ENCODE measurements at regions not wholly inside any gene's neighbourhood (a gene's known extent, or its start where the extent isn't known, plus 50 kb on each side); places are given as distances from the start of the nearest gene placed in this dataset.

DNA sequence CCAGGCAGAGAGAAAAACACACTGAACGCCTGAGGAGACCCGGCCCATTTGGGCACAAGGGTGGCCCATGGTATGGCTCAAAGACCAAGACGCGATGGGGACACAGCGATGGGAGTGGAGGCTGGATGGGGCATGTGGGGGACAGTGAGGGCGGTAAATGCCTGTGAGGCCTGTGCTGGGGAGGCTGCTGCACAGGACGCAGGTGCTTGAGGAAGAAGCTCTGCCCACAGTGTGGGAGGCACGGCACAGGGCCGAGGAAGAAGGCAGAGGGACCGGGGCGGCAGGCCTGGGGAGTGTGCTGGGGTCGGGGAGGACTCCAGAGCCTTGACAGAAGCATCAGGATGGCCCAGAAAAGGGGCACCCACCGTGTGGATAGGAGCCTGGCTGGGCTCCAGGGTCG lies 75.9 kb upstream of the WNT11 start:
- H3K4me1 ChIP-seq: no peaks in the 10 kb centered on the region
- no peak for DNase-seq
- H3K27me3 ChIP-seq: no peaks in the 10 kb centered on the region
- intact Hi-C loops (cut with DNase I): no loop called here
- TF ChIP-seq, protein P1, sequence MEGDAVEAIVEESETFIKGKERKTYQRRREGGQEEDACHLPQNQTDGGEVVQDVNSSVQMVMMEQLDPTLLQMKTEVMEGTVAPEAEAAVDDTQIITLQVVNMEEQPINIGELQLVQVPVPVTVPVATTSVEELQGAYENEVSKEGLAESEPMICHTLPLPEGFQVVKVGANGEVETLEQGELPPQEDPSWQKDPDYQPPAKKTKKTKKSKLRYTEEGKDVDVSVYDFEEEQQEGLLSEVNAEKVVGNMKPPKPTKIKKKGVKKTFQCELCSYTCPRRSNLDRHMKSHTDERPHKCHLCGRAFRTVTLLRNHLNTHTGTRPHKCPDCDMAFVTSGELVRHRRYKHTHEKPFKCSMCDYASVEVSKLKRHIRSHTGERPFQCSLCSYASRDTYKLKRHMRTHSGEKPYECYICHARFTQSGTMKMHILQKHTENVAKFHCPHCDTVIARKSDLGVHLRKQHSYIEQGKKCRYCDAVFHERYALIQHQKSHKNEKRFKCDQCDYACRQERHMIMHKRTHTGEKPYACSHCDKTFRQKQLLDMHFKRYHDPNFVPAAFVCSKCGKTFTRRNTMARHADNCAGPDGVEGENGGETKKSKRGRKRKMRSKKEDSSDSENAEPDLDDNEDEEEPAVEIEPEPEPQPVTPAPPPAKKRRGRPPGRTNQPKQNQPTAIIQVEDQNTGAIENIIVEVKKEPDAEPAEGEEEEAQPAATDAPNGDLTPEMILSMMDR (IDR thresholded peaks at IDR 0.05): no peak
- no peaks in the 10 kb centered on the region for H3K36me3 ChIP-seq
- H3K9me3 ChIP-seq: no peaks in the 10 kb centered on the region
- ATAC-seq: no peak
- no peak overlapping the region for H3K4me3 ChIP-seq
- H3K27ac ChIP-seq: no peak overlapping the region

DNA sequence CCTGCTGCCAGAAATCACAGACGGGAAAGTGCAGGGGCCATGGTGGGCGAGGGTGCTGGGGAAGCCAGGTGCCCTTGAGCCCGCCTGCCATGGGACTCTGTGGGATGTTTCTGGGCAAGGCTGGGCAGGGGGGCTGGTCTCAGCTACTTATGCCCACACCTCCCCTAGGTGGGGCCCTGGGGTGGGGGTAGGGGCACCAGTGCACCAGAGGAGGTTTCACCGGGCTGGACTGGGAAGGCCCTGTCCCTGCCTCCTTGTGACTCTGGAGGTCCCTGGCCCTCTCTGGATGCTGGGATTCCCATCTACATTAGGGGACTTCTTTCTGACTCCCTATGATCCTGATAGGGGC lies 75.2 kb upstream of the WNT11 start:
- Histone ChIP-seq H3K4me3 (no peak overlapping the region), H3K27me3 (no peaks in the 10 kb centered on the region), H3K36me3 (no peaks in the 10 kb centered on the region), H3K9me3 (no peaks in the 10 kb centered on the region), H3K4me1 (no peaks in the 10 kb centered on the region), H3K27ac (no peak overlapping the region)
- TF ChIP-seq, protein P1 (IDR thresholded peaks at IDR 0.05): no peak
- intact Hi-C loops (cut with DNase I): no loop called here
- ATAC-seq (no peak), DNase-seq (no peak)

DNA sequence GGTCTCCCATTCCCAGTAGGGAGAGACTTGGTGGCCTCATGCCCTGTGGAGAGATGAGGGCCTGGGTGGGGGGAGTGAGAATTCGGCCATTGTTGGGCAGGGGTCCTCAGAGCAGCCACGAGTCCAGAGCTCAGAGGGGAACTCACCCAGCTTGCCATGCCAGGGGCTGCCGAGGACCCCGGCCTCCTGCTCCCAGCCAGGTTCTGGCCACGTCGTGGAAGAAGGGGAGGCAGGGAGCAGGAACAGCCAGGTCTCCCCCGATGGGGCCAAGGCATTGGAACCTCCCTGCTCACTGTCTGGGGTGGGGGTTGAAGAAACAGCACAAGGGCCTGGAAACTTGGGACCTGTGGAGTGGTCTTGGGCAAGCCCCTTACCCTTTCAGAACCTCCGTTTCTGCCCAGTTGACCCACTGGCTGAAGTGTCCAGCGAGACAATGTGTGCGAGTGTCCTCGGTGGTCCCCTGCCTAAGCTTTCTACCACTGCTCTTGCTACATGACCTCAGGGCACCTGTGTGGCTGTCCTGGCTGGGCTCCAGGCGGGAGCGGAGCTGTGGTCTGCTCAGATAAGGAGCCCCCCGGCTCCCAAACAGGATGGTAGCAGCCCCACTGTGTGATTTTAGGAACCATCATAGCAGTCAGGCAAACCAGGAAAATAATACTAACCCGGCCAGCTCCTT lies 74.7 kb upstream of the WNT11 start:
- Histone ChIP-seq H3K27me3 (no peaks in the 10 kb centered on the region), H3K4me3 (no peak overlapping the region), H3K27ac (no peak overlapping the region), H3K4me1 (no peaks in the 10 kb centered on the region), H3K9me3 (no peaks in the 10 kb centered on the region), H3K36me3 (no peaks in the 10 kb centered on the region)
- DNase-seq (no peak), ATAC-seq (no peak)
- intact Hi-C loops (cut with DNase I): no loop called here
- TF ChIP-seq, protein P1 (IDR thresholded peaks at IDR 0.05): no peak

DNA sequence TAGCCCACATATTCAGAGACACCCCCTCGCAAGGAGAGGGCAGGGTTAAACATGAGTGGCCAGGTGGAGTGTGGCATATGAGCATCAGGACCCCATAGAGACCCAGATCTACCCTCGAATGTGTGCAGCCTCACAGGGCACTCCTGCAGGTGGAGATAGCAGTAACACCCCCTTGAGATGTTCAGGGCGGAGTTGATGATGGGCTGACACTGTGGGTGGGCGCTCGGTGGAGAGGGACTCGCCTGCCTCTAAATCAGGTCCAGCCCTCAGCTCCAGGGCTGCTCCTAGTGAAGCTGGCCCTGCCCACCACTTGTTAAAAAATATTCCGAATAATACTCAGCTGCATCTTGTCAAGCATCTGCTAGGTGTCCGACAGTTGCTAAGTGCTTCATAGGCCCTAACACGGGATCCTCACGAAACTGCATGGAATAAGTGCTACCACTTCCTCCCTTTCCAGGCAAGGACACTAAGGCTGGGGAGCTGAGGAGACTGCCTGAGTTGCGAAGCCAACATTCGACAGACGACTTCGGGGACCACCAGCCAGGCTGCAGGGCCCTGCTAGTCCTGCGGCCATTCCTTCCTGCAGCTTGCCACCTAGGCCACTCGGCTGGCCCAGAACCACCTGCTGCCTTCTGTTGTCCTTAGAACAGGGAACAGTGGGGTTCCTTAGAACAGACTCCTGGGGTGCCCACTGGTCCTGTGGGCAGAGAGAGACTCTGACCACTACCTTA lies 74.0 kb upstream of the WNT11 start:
- no peaks in the 10 kb centered on the region for H3K36me3 ChIP-seq
- ATAC-seq (no peak), DNase-seq (no peak)
- TF ChIP-seq, protein P1 (IDR thresholded peaks at IDR 0.05): no peak
- H3K4me1 ChIP-seq: no peaks in the 10 kb centered on the region
- no peaks in the 10 kb centered on the region for H3K9me3 ChIP-seq
- intact Hi-C loops (cut with DNase I): no loop called here
- H3K4me3 ChIP-seq: no peak overlapping the region
- H3K27ac ChIP-seq: no peak overlapping the region
- no peaks in the 10 kb centered on the region for H3K27me3 ChIP-seq

DNA sequence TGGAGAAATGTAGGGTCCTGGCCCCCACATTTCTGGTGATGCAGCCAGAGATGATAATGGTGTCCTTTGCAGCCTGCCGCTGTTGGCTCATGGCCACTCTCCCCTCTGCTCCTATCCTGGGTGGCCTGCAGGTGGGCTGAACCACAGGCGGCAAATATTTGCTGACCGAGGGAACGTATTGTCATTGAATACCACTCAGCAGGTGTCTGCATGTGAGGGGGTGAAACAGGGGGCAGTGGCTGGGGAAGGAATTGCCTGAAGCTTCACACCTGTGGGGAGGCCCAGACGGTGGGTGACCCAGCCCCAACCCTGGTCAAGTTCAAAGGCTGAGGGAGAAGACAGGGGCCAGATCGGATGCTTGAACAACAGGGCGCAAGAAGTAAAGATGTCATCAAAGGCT lies 73.3 kb upstream of the WNT11 start:
- no peak for DNase-seq
- TF ChIP-seq, protein P1 (IDR thresholded peaks at IDR 0.05): no peak
- intact Hi-C loops (cut with DNase I): no loop called here

More for the DNA sequence above, 73.3 kb upstream of the WNT11 start:
- no peak overlapping the region for H3K27ac ChIP-seq
- no peaks in the 10 kb centered on the region for H3K36me3 ChIP-seq
- ATAC-seq: no peak
- no peaks in the 10 kb centered on the region for H3K27me3 ChIP-seq
- no peaks in the 10 kb centered on the region for H3K9me3 ChIP-seq
- no peaks in the 10 kb centered on the region for H3K4me1 ChIP-seq
- no peak overlapping the region for H3K4me3 ChIP-seq
